ENCODE measurements at regions not wholly inside any gene's neighbourhood (a gene's known extent, or its start where the extent isn't known, plus 50 kb on each side); places are given as distances from the start of the nearest gene placed in this dataset.
"Not testable (repeated sequence)": the region's sequence is repeated elsewhere in the genome, so short reads cannot be mapped to it uniquely, and the experiment has no call there.

- not testable (repeated sequence) for DNase-seq (ENCODE audit: low read depth in 2 of 2)
Observed at GRCh38 chr17:21470422-21470821, 94.3 kb downstream of the KCNJ12 start.

DNA sequence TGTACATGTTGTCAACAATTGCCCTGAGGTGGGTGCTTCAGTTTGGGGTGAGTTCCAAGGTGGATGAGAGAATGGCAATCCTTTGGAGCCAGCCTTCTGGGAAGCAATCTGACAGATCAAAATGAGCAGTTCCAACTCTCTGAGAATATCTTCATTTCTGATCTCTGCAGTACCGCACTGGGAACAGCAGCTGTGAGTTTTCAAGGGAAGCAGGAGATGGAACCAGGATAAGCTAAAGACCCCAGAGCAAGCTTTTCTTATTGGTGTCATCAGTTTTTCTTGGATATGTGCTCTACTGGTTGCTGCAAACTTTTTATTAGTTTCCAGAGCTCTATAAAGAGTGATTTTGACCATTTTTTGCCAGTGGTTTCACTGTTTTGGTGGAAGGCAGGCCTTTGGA, 94.7 kb downstream of the KCNJ12 start:
- no peak for DNase-seq (ENCODE audit: low read depth in 2 of 2)

DNA sequence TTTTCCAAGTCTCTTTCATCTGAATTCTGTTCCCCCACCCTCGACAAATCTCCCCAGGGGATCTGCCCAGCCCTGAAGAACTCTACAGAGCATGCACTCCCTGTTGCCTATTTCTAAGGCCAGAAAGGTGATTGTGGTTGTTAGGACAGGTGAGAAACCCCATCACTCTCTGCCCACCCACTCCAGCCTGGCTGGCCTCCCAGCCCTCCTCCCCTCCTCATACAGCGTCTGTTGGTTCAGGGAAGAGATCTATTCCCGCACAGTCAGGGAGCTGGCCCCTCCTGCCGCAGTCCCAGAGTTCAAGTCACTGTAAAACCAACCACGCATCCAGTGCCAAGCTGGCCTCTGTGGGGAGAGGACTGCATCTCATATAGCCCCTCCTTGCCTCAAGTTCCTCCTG, 98.7 kb downstream of the KCNJ12 start:
- no peak for DNase-seq (ENCODE audit: low read depth in 2 of 2)

GRCh38 chr17:21475571-21475970, 99.4 kb downstream of the KCNJ12 start:
- no peak for DNase-seq (ENCODE audit: low read depth in 2 of 2)

- DNase-seq (ENCODE audit: low read depth in 2 of 2): no peak
Observed at GRCh38 chr17:21476867-21477266, 100.7 kb downstream of the KCNJ12 start.

- no peak for DNase-seq (ENCODE audit: low read depth in 2 of 2)
Observed at GRCh38 chr17:21482189-21482865, 106.2 kb downstream of the KCNJ12 start.

GRCh38 chr17:21488043-21488442, 111.9 kb downstream of the KCNJ12 start:
- not testable (repeated sequence) for DNase-seq (ENCODE audit: low read depth in 2 of 2)

DNA sequence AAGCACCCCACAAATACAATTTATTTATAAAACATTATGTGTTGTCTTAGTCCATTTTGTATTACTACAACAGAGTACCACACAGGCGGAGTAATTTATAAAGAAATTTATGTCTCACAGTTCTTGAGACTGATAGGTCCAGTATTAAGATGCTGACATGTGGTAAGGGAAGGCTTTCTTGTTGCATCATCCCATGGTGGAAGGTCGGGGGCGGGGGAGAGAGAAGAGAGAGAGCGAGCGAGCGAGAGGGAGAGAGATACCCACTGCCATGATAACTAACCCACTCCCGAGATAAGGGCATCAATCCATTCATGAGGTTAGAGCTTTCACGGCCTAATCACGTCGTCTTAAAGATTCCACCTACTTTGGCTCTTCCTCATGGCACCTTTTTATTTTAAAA, 117.8 kb downstream of the KCNJ12 start:
- no peak for DNase-seq (ENCODE audit: low read depth in 2 of 2)

DNA sequence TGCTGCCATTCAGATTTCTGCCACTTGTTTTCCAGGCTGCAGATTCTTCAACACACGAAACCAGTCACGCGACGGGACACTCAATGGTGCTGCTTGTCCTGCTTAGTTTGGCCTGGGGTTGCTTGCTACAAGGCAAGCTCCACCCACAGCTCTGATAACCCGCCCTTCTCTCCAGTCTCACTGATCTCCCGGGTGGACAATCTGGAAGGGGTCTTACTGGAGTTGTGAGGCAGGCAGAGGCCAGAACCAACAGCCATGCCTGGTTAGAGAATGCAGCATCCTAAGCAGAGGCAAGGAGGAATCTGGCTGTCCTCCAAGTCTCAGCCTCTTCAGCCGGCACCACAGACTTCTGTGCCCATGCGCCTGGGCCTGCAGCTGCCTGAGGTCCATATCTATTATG, 119.1 kb downstream of the KCNJ12 start:
- no peak for DNase-seq (ENCODE audit: low read depth in 2 of 2)

DNA sequence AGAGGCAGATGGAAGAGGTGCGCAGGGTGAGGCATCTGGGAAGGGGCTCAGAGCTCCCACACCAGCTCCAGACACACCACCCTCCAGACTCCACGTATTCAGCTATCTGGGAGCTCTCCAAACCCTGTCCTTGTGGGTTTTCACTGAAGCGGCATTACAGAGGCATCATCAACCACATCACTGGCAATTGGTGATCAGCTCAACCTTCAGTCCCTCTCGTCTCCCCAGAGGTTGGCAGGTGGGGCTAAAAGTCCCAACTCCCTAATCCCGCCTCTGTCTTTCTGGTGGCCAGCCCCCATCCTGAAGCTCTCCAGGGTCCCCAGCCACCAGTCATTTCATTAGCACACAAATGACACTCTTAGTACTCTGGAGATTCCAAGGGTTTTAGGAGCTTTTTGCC, 123.9 kb downstream of the KCNJ12 start:
- DNase-seq (ENCODE audit: low read depth in 2 of 2): no peak

- DNase-seq (ENCODE audit: low read depth in 2 of 2): not testable (repeated sequence)
Observed at GRCh38 chr17:21501927-21502700, 126.0 kb downstream of the KCNJ12 start.

GRCh38 chr17:21505819-21506815, 130.0 kb downstream of the KCNJ12 start:
- no peak for DNase-seq (ENCODE audit: low read depth in 2 of 2)

GRCh38 chr17:21507806-21508205, 131.6 kb downstream of the KCNJ12 start:
- not testable (repeated sequence) for DNase-seq (ENCODE audit: low read depth in 2 of 2)

- DNase-seq (ENCODE audit: low read depth in 2 of 2): no peak
Observed at GRCh38 chr17:21508211-21508610, 132.1 kb downstream of the KCNJ12 start.

DNA sequence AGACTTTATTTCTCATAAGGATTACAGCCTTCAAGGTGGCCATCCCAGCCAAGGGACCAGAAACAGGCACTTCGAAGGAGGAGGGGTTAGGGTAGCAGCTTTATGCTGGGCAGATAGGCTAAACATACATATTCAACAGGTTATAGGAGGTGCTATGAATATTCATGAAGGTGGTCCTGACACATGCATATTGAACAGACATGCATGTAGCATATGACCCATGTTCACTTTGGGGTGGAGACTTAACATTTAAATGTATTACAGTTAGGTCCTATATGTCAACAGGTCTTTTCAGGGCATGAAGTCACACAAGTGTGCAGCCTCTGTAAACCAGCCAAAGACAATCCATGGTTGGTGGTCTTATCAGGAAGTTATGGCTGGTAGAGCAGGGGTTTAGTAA, 133.2 kb downstream of the KCNJ12 start:
- DNase-seq (ENCODE audit: low read depth in 2 of 2): not testable (repeated sequence)

- no peak for DNase-seq (ENCODE audit: low read depth in 2 of 2)
Observed at GRCh38 chr17:21510686-21511362, 134.7 kb downstream of the KCNJ12 start.

GRCh38 chr17:21511363-21512195, 135.4 kb downstream of the KCNJ12 start:
- peak; percentile 54 to 62 for DNase-seq (ENCODE audit: low read depth in 2 of 2)

DNA sequence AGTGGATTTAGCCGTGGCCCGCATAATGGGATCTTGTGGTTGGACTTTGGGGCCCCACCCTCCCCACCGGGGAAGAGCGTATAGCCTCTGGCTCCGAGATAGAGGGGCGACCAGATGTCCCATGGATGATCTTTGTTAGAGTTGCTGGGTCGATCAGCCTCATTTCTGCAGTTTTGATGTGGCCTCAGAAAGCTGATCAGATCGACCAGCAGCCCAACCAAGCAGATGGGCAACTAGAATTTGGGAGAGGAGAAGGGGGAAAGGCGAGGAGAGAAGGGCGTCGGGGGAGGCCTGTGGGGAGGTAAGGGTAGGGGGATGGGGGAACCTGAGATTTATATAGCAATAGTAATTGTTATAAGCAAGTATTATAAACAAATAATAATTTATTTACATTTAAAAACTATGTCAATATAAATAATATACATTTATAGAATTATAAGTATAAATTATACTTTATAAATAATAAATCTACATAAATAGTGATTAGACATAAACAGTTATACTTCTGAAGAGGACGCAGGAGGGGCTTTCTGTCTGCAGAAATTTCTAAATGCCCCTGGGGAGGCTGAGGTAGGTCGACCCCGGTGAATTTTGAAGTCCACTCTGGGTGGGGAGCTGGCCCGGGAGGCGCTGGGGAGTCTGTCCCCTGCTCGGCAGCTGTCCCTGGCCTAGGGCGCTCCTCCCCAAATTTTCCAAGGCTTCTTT, 136.3 kb downstream of the KCNJ12 start:
- DNase-seq (ENCODE audit: low read depth in 2 of 2): no peak

DNA sequence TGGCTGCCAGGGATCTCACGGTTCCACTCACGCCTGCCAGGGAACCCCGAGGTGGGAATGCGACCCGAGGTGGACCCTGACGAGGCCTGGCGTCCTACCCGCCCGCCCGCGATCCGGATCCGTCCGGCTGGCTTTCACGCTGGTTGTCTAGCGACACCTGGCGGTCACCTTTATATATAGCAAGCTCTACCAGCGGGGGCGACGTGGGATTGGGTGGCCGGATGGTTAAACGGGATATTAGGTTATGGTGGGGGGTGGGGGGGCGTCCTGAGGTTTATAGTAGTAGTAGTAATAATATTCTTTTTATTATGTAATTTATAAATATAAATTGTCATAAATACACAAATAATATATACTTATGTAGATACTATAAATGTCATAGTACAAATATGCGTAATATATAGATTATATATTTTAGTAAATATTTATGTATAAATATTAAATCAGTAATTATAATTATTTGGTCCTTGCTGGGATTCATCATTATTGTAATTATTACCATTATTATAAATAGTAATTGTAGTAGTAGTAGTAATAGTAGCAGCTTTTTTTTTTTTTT, 136.9 kb downstream of the KCNJ12 start:
- peak; percentile 67 to 78 for DNase-seq (ENCODE audit: low read depth in 2 of 2)

DNA sequence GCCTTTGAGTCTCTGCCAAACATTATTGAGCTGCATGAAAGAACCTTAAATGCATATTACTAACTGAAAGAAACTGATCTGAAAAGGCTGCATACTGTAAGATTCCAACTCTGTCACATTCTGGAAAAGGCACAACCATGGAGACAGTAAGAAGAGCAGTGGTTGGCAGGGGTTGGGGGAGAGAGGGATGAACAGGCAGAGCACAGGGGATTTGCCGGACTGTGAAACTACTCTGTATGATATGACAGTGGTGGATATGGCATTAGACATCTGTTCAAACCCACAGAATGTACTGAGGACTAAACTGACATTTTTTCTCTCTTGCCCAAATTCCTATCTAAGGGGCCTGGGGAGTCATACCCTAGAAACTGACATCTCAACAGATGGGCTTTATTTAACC, 138.4 kb downstream of the KCNJ12 start:
- DNase-seq (ENCODE audit: low read depth in 2 of 2): not testable (repeated sequence)

Data from stimulated activated CD4-positive, alpha-beta T cell treated with anti-CD3 and anti-CD28 coated beads, Interleukin-1b, Interleukin-23, amount 100 ng/mL, for 4 hours (primary cell).